ENCODE measurements at regions not wholly inside any gene's neighbourhood (a gene's known extent, or its start where the extent isn't known, plus 50 kb on each side); places are given as distances from the start of the nearest gene placed in this dataset.

DNA sequence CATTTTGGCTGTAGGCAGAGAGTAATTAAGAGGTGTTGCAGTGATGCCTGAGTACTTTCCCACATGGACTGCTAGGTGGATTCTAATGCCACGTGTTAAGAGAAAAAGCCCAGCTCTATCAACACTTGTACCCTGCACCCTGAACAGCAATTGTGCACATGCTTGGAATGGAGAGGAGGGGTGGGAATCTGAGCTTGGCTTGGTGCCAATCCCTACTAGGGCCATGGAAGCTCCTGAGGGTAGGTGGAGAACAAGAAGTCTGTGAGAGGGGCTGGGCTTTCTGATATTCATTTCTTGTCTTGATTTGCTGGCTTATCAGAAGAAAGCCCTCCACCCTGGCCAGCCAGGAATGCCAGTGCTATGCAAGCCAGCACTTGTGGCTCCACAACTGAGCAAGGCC lies 292.2 kb downstream of the KCNS3 start:
- TF ChIP-seq POLR2AphosphoS5 (IDR thresholded peaks at IDR 0.05; ENCODE audit: low read depth, low read length) (no peak), TAF1 (IDR thresholded peaks at IDR 0.05; ENCODE audit: borderline replicate concordance, low read depth, low read length) (no peak)
